Fibroblast of skin of left quadriceps (primary cell): ENCODE measurements at regions not wholly inside any gene's neighbourhood (a gene's known extent, or its start where the extent isn't known, plus 50 kb on each side); places are given as distances from the start of the nearest gene placed in this dataset.
A peak's percentile ranks its signal among the peaks of the same experiment; 100 is the strongest.

Experiments used
- DNase-seq, 2 experiments: peaks; one replicate each; pipeline ENCODE4 v3.0.0-alpha.2; 2013; ENCODE audit warnings: low read depth in 2 of 2

DNA sequence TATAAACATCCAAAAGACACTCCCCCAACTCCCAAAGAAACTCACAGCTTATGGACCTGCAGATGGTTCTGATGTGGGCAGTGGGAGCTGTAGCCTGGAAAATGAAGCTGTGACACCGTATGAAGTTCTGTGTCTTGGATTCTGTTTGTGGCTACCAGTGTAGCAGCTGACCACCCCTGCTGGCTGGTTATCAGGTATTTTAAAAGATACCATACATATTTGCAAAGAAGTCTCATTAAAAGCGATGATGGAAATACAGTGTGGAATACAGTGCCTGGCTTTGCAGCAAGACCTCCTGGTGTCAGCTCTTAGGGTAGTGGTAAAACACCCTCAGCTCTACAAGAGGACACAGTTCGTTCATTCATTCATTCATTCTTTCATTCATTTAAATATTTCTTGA is 194.3 kb upstream of the PRKCQ start:
- no peak for DNase-seq

GRCh38 chr10:6771331-6771730 is 191.3 kb upstream of the PRKCQ start:
- DNase-seq: no peak

- DNase-seq: no peak
Observed at GRCh38 chr10:6770846-6771245, 190.8 kb upstream of the PRKCQ start.

- DNase-seq: no peak
Observed at GRCh38 chr10:6769704-6770417, 189.8 kb upstream of the PRKCQ start.

DNA sequence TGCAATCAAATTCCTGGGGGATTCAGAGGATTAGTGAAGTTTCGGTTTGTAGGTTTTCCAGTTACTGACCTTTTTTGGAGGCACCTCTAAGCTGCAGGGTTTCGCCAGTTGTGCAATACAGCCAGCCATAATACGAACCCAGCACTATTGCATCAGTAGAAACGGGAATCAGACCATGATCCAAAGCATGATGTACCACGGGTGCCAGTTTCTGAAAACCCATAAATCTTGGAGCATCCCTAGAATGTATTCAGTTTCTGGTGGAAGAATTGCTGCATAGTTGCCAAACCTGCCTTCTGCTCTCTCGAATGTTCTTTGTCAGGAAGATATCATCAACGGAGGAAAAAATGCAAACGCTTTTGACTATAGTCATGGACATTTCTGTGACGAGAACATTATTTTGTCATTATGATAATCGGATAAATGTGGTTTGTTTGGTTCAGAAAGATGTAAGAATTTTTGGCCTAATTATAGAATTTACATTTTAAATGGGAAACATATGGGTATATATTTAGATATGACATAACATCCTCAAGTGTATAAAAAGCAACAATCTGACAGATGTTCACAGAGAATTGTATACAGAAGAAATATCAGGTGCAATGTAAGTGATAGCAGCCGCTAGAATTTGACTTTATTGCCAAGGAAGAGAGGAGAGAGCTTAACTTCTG is 186.2 kb upstream of the PRKCQ start:
- peak; percentile 74 to 75 for DNase-seq

DNA sequence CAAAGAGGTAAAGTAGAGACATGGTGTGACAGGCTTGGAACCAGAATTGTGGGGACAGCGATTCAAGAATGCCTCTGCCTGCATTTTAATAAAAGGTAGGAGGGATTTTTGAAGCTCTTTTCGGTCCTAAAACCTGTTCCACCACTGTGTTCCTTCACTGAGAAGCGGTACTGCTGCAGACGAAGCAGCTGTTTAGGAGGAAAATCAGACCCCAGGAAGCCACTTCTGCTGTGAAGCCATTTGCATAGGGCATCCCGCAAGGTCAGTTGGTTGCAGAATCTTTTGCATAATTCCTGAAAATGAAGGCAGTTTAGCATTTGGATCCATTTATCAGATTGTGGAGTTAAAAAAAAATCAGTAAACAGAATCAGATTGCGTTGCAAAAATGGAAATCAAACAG is 183.3 kb upstream of the PRKCQ start:
- DNase-seq: no peak

GRCh38 chr10:6763001-6763400 is 182.9 kb upstream of the PRKCQ start:
- DNase-seq: no peak

GRCh38 chr10:6759961-6760360 is 179.9 kb upstream of the PRKCQ start:
- DNase-seq: no peak

- DNase-seq: no peak
Observed at GRCh38 chr10:6757158-6757557, 177.1 kb upstream of the PRKCQ start.

DNA sequence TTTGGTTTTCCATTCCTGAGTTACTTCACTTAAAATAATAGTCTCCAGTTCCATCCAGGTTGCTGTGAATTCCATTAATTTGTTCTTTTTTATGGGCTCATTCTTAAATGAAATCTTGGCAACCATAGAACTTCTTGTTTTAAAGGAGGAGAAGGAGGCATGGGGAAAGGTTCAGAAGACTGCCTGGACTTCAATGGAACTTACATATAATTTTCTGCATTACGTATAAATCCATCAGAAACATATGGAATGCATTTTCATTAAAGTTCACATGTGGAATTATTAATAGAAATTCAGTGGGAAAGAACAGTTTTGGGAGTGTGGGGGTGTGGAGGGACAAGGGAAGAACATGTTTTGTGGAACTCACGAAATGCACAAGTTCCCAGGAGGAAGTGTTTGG is 176.6 kb upstream of the PRKCQ start:
- DNase-seq: no peak

DNA sequence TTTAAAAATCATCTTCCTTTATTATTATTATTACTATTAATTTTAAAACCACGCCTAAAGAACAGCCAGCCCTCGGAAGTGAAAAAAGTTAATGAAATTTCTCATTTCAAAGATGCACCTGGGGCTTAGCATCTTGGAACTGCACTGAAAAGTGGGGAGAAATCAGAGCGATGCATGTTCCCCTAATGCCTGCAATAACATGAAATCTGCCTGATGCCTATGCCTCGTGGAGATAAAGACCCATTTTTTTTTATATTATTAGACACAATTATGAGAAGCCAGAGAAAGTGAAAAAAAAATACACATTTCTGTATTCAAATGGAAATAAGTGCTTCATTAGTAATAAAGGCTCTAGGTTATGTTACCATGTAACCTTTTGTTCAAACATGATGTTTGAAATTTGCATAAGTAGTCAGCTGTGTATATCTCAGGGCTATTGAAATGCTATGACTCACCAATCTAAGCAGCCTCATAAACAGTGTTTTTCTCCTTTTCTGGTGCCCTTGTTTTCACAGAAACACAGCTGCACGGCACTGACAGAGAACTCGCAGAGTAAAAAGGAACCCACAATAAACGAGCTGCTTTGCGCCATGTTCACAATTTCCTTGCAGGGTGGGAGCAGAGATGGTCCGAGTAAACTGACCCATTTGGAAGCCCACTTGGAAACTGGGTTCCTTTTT is 175.8 kb upstream of the PRKCQ start:
- no peak for DNase-seq

DNA sequence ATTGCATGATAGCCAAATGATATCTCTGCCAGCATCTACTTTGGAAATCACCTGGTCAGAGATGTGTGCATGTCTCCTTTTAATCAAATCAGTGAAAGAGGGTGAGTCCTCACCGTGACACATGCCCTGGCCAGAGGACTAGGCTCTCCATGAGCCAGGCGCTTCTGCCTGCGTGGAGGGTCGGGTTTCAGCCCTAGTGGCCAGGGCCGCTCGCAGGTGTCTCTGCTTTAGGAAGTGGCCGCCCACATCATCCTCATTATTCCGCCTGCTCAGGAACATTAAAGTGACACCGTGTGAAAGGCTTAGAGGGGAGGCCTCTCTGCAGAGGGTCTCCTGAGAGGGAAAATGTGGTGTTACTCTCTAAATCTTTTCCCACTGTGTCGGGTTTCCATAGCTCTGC is 173.6 kb upstream of the PRKCQ start:
- no peak for DNase-seq

GRCh38 chr10:6751363-6751762 is 171.3 kb upstream of the PRKCQ start:
- no peak for DNase-seq

- no peak for DNase-seq
Observed at GRCh38 chr10:6748981-6749635, 169.0 kb upstream of the PRKCQ start.

- no peak for DNase-seq
Observed at GRCh38 chr10:6748029-6748428, 168.0 kb upstream of the PRKCQ start.

GRCh38 chr10:6746782-6747181 is 166.7 kb upstream of the PRKCQ start:
- no peak for DNase-seq

DNA sequence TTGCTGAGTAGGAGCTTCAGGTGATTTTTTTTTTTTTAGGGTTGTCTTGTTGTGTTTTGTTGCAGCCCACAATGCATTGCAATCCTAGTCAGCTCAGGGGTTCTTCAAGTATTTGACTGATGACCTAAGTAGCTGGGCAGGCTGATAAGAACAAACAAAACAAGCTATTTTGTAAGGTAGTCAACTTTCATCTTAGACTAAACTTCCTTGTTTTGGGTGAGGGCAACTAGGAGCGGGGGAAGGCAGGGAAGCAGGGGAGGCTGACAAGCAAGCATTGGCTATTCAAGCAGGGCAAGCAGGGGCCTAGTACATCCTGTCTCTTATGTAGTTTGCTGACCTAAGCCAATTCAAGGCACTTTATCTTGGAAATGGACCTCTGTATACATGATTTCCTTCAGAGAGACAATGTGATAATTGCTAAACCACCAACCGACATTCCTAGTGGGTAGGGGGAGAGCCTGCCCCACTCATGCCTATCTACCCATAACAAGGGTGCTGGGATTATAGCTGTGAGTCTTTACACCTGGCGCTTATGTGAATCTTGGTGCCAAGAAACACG is 163.3 kb upstream of the PRKCQ start:
- no peak for DNase-seq

DNA sequence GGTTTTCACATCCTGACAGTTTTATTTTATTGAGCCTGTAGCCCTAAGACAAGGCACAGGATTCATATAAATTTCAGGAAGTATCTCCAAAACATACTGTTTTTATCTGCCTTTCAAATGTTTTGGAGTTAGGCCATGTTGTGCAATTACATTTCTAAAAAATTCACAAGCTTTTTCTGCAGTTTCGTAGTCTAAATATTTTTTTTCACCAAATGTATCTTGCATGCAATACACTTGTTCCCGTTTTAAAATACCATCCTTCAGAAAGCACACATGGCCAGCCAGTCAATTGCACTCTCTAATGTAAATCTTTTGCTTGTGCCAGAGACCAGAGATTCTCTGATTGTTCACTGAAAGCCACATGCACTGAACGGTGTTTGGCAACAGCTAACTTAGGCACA is 161.5 kb upstream of the PRKCQ start:
- DNase-seq: no peak

GRCh38 chr10:6739530-6740174 is 159.6 kb upstream of the PRKCQ start:
- DNase-seq: no peak

DNA sequence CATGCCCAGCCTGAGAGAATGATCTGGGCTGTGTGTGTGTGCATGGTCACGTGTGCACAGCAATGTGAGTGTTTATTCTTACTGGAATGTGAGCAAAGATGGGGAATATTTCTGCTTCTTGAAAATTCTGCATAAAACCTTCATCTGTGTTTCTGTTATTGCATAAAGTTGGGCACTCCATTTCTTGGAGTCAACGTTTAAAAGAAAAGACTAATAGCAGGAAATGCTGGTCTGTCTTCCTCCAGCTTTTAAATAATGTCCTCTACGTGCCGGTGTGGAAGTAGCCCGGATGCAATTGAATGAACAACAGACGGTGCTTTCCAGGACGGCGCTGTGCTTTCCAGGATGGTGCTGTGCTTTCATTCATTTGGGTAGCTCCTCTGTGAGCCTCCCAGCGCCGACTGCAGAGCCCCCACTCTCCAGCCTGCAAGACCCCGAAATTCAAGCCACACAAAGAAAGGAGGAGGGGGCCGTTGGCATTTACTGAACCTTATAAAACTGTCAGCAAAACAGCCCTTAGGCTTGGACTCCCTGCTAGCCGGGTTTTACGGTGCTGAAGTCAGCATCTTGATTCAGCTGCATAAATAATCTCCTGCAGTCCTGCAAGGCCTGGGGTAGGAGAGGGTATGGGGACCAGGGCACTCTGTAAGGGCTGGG is 158.2 kb upstream of the PRKCQ start:
- no peak for DNase-seq

DNA sequence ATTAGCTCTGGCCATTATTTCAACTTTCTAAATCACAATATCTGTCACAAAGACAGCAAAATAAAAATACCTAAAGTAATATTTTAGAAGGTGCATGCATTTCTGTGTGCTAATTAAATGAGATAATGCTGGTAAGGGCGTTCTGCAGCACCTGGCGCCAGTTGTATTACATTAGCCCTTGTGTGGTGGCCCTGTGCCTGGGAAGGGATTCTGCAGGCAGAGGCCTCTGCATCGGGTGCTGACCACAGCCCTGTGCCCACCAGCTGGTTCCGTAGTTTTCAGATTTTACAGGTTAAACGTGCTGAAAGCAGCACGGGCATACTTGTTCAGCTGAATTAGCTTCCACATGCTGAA is 157.7 kb upstream of the PRKCQ start:
- no peak for DNase-seq
